Stimulated activated effector memory CD8-positive, alpha-beta T cell treated with anti-CD3 and anti-CD28 coated beads, Interleukin-12 subunit alpha, Interleukin-12 subunit beta, amount 100 ng/mL, for 72 hours (primary cell): ENCODE measurements at regions not wholly inside any gene's neighbourhood (a gene's known extent, or its start where the extent isn't known, plus 50 kb on each side); places are given as distances from the start of the nearest gene placed in this dataset.
A peak's percentile ranks its signal among the peaks of the same experiment; 100 is the strongest.
"Not testable (repeated sequence)": the region's sequence is repeated elsewhere in the genome, so short reads cannot be mapped to it uniquely, and the experiment has no call there.

Experiments
- ATAC-seq: fragments of 150-1000 bp; cut with Tn5 transposase; 2 replicates; pipeline ENCODE4 v1.10.0; 2021
- DNase-seq, 2 donors: peaks; one replicate each; pipeline ENCODE4 v3.0.0; 2021 to 2022; ENCODE audit warnings: low spot score in 2 of 2
- H3K27ac Mint-ChIP-seq: one replicate; pipeline ENCODE4 v1.8.0; 2022; ENCODE audit warnings: mild to moderate bottlenecking, mixed read lengths
- H3K36me3 Mint-ChIP-seq: one replicate; pipeline ENCODE4 v1.8.0; 2022; ENCODE audit warnings: mild to moderate bottlenecking, mixed read lengths
- H3K4me1 Mint-ChIP-seq: one replicate; pipeline ENCODE4 v1.8.0; 2022; ENCODE audit warnings: mixed read lengths
- H3K4me3 Mint-ChIP-seq: one replicate; pipeline ENCODE4 v1.8.0; 2022; ENCODE audit warnings: mild to moderate bottlenecking, mixed read lengths
- H3K9me3 Mint-ChIP-seq: one replicate; pipeline ENCODE4 v1.8.0; 2022; ENCODE audit warnings: mixed read lengths

DNA sequence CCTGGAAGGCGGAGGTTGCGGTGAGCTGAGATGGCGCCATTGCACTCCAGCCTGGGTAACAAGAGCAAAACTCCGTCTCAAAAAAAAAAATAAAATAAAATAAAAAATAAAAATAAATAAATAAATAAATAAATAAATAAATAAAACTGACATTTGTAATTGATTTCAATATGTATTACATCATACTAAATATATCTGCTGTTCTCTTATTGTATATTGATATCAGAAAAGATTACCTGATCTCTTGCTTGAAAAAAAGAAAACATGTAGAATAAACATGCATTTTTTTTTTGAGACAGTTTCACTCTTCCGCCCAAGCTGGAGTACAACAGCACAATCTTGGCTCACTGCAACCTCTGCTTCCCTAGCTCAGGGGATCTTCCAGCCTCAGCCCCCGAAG is 81.0 kb upstream of the JARID2 start:
- not testable (repeated sequence) for H3K27ac Mint-ChIP-seq, H3K4me1 Mint-ChIP-seq, DNase-seq, H3K4me3 Mint-ChIP-seq, H3K36me3 Mint-ChIP-seq, H3K9me3 Mint-ChIP-seq, ATAC-seq

DNA sequence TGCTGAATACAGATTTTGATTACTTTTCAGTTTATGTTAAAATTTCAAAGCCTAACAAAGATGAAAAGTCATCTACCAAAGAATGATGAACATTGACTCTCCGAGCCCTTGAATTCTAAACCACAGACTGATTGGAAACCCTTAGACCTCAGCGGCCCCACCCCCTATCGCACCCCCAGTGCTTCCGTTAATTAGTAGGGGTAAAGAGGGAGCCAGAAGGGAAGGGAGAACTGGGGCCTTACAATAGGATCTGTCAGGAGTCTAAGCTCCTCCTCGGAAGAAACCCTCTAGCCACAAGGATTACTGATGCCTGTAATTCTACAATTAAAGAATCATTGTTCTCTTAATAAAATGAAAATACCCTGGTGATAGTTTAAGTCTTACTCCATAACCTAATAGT is 79.7 kb upstream of the JARID2 start:
- Mint-ChIP-seq H3K36me3 (no peaks in the 10 kb centered on the region), H3K27ac (no peak overlapping the region), H3K4me1 (no peaks in the 10 kb centered on the region), H3K4me3 (no peak overlapping the region), H3K9me3 (no peaks in the 10 kb centered on the region)
- no peak for ATAC-seq
- no peak for DNase-seq

DNA sequence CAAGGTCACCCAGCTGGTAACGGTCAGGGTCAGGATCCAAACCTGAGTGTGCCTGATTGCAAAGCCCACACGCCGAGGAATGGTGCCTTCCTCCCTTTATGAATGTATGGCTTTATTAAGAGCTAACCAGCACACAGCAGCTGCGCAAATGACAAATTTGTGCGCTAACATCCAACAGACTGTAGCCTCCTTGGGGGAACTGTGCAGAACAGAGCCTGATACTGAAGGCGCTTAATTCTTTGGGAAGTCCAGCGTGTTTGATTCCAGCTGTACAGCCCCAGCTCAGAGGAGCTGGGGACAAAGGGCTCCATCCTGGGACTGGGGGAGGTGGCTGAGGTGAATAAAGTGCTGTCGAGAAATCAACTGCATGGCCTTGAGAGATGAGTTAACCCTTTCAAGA is 75.7 kb upstream of the JARID2 start:
- Mint-ChIP-seq H3K36me3 (no peaks in the 10 kb centered on the region), H3K27ac (no peak overlapping the region), H3K4me1 (no peaks in the 10 kb centered on the region), H3K4me3 (no peak overlapping the region), H3K9me3 (no peaks in the 10 kb centered on the region)
- ATAC-seq (no peak), DNase-seq (no peak)

DNA sequence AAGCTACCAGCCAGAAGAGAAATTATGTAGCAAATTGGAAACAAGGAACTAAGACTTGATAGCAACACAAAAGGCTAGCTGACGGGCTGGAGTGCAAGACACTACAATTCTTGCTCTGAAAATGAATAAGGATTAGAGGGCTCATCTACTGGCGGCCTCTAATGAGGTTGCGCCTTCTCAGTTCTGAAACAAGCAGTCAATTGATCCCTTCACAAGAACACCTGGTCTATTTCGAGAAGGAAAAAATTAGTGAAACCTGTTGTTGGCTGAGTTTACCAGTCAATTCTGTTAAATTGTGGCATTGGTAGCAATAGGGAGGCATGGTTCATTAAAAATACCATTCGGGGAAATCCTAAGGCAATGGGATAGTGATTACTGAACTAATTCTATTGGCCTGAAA is 74.8 kb upstream of the JARID2 start:
- H3K9me3 Mint-ChIP-seq = no peaks in the 10 kb centered on the region
- no peak overlapping the region for H3K27ac Mint-ChIP-seq
- H3K36me3 Mint-ChIP-seq = no peaks in the 10 kb centered on the region
- no peak for DNase-seq
- no peak overlapping the region for H3K4me3 Mint-ChIP-seq
- H3K4me1 Mint-ChIP-seq = no peaks in the 10 kb centered on the region
- no peak for ATAC-seq

DNA sequence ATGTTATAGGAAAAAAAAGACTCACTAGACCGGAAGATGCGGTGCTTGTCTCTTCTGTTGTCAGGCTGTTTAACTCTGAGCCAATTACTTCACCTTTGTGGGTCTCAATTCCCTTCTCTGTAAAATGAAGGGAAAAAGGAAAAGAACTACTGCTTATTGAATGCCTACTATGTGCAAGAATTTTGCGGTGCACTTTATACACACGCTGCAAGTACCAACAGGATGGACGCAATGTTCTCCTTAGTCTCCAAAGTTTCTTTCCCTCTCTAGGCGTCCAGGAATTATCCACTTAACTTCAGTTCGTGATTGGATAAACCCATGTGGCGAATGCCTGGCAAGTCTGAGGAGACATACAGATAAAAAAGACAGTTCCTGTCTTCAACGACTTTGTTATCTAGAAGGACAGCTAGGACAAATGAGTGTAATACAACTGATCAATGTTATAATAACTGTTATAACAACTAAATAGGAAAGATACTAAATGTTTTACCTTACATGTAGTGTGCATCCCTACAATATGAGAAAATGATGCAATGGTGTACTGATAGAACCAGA is 69.0 kb upstream of the JARID2 start:
- Mint-ChIP-seq H3K36me3 (no peaks in the 10 kb centered on the region), H3K4me1 (no peaks in the 10 kb centered on the region), H3K27ac (no peak overlapping the region), H3K4me3 (no peak overlapping the region), H3K9me3 (no peaks in the 10 kb centered on the region)
- DNase-seq = no peak
- no peak for ATAC-seq

DNA sequence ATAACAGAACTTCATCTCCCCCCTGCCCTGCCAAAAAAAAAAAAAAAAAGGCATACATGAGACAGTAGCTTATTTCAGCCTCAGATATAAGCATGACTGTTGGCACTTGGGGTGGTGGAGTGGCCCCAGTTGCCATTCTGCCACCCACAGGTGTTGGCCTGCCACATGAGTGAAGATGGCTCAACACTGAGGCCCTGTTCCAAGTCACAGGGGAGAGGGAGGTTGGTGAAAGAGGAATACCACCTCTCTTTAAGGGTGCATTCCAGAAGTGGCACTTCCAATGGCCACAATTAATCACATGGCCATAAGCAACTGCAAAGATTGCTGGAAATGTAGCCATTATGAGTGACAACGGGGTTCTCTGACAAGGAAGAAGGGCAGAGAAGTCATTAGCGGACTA is 61.9 kb upstream of the JARID2 start:
- Mint-ChIP-seq H3K36me3 (no peaks in the 10 kb centered on the region), H3K9me3 (no peaks in the 10 kb centered on the region), H3K4me1 (peaks cover 20% of the 10 kb centered on the region), H3K4me3 (no peak overlapping the region), H3K27ac (no peak overlapping the region)
- DNase-seq = no peak
- ATAC-seq = peak; percentile 73

DNA sequence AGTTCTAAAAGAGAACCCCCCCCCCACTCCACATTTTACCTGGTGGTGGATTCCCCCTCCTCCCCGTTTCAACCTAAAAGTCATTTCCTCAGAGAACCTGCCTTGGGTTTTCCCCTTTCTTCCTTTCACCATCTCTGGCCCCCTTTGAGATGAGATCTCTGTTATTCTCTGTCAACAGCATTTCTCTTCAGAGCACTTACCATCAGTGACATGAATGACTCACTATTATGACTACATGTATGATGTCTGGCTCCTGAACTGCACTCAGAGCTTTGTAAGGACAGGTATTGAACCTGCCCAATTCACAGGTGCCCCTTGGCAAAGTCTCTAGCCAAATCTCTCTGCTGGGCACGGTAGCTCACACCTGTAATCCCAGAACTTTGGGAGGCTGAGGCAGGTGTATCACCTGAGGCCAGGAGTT is 61.4 kb upstream of the JARID2 start:
- no peak overlapping the region for H3K4me3 Mint-ChIP-seq
- DNase-seq (peak in 1 of 2 donors; percentile 49), ATAC-seq (peak; percentile 98)
- peak overlapping the region; percentile 83 for H3K27ac Mint-ChIP-seq
- no peaks in the 10 kb centered on the region for H3K9me3 Mint-ChIP-seq
- peaks cover 20% of the 10 kb centered on the region for H3K4me1 Mint-ChIP-seq
- no peaks in the 10 kb centered on the region for H3K36me3 Mint-ChIP-seq

DNA sequence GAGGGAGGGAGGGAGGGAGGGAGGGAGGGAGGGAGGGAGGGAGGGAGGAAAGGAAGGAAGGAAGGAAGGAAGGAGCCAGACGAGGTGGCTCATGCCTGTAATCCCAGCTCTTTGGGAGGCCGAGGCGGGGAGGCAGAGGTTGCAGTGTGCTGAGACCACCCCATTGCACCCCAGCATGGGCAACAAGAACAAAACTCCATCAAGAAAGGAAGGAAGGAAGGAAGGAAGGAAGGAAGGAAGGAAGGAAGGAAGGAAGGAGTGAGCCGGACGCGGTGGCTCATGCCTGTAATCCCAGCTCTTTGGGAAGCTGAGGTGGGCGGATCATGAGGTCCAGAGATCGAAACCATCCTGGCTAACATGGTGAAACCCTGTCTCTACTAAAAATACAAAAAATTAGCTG is 60.8 kb upstream of the JARID2 start:
- H3K36me3 Mint-ChIP-seq, H3K9me3 Mint-ChIP-seq, H3K4me3 Mint-ChIP-seq, H3K27ac Mint-ChIP-seq, ATAC-seq, DNase-seq: not testable (repeated sequence)
- H3K4me1 Mint-ChIP-seq = peaks cover 20% of the 10 kb centered on the region

DNA sequence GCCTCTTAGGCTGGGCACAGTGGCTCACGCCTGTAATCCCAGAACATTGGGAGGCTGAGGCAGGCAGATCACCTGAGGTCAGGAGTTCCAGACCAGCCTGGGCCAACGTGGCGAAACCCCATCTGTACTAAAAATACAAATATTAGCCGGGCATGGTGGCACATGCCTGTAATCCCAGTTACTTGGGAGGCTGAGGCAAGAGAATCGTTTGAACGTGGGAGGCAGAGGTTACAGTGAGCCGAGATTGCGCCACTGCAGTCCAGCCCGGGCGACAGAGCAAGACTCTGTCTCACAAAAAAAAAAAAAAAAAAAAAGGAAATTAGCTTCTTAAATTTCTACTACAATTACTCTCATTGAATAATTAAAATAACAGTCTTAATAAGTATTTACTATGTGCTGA is 52.4 kb upstream of the JARID2 start:
- H3K36me3 Mint-ChIP-seq, ATAC-seq, H3K27ac Mint-ChIP-seq, H3K4me1 Mint-ChIP-seq, H3K9me3 Mint-ChIP-seq, DNase-seq, H3K4me3 Mint-ChIP-seq: not testable (repeated sequence)

DNA sequence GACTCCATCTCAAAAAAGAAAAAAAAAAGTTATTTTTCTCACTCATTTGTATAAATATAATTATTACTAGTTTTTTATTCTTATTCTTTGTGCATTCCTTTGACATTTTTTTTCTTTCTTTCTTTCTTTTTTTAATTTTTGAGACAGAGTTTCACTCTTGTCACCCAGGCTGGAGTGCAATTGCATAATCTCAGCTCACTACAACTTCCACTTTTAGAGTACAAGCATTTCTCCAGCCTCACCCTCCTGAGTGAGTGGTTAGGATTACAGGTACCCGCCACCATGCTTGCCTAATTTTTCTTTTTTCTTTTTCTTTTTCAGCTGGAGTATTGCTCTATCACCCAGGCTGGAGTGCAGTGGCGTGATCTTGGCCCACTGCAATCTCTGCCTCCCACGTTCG is 51.4 kb upstream of the JARID2 start:
- no peaks in the 10 kb centered on the region for H3K36me3 Mint-ChIP-seq
- no peak overlapping the region for H3K27ac Mint-ChIP-seq
- DNase-seq = no peak
- H3K4me3 Mint-ChIP-seq = no peak overlapping the region
- ATAC-seq = no peak
- H3K4me1 Mint-ChIP-seq = no peaks in the 10 kb centered on the region
- no peaks in the 10 kb centered on the region for H3K9me3 Mint-ChIP-seq
